NCI-H1417 treated with DMSO at 0.1 percent for 48 hours (cell line): ENCODE measurements at regions not wholly inside any gene's neighbourhood (a gene's known extent, or its start where the extent isn't known, plus 50 kb on each side); places are given as distances from the start of the nearest gene placed in this dataset.

Source experiments
- DNase-seq: peaks from one replicate; lab custom pipeline; 2025; lab: John Stamatoyannopoulos, UW

GRCh38 chr2:219997341-219997851 lies 370.0 kb downstream of the SLC4A3 start:
- no peak for DNase-seq

DNA sequence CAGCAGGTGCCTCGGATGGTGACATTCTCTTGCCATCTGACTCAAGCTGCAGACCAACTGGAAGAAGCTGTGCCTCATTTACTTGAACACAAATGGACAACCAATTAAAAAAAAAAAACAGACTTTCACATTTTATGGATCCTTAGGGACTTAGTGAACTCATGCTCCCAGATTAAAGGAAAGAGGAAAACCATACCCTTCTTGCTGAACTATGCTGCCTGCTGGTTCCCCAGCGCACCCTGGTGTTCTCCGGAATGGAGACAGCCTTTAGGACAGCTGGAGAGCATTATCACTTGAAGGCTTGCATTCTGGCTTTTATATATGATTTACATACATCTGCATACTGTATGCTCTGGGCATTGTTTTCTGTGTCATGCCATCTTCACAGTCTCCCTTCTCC lies 370.7 kb downstream of the SLC4A3 start:
- no peak for DNase-seq

- no peak for DNase-seq
These were observed 371.3 kb downstream of the SLC4A3 start for GRCh38 chr2:219998714-219999227.

DNA sequence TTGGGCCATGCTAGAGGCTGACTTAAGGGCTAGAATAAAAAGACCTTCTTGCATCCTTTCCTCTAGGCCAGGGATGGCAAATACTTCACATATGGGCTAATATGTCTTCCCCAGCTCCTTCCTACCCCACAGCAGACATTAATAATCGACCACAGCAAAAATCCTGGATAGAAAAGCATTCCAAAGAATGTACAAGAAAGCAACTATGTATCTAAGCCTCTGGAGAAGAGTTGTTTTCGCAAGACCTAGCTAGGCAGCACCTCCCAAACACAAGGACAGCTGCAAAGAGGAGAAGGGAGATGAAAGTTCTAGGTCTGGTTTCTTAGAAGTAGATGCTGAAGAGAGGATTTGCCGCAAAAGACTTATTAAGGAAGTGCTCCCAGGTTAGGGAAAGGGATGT lies 372.6 kb downstream of the SLC4A3 start:
- no peak for DNase-seq

GRCh38 chr2:220000586-220000985 lies 373.2 kb downstream of the SLC4A3 start:
- no peak for DNase-seq

- no peak for DNase-seq
These were observed 374.3 kb downstream of the SLC4A3 start for GRCh38 chr2:220001751-220002150.

GRCh38 chr2:220002251-220002650 lies 374.8 kb downstream of the SLC4A3 start:
- DNase-seq, result no peak

DNA sequence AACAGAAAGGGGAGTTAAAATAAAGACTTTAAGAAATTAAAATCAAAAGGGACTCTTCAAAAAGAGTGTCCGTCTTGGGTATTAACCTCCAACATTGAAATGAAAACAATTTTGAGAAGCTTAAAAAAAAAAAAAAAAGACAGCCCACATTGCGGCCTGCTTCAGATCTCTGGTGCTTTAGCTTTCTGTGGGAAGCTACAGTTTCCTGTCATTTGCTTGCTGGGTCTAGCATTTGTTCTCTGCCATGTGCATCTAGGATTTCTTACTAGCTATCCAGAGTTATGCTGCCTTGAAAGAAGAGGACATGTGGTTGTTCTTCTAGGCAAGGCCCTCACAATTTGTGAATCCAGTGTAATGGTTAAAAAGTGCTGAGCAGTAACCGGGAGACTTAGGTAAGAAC lies 375.3 kb downstream of the SLC4A3 start:
- no peak for DNase-seq

- no peak for DNase-seq
These were observed 377.9 kb downstream of the SLC4A3 start for GRCh38 chr2:220005362-220005761.

- DNase-seq, result no peak
These were observed 378.8 kb downstream of the SLC4A3 start for GRCh38 chr2:220006152-220006621.

GRCh38 chr2:220011859-220012258 lies 384.4 kb downstream of the SLC4A3 start:
- no peak for DNase-seq

- no peak for DNase-seq
These were observed 387.5 kb downstream of the SLC4A3 start for GRCh38 chr2:220014961-220015360.

- no peak for DNase-seq
These were observed 388.1 kb downstream of the SLC4A3 start for GRCh38 chr2:220015576-220015975.

GRCh38 chr2:220025207-220025606 lies 397.8 kb downstream of the SLC4A3 start:
- no peak for DNase-seq

GRCh38 chr2:220029013-220029412 lies 401.6 kb downstream of the SLC4A3 start:
- no peak for DNase-seq

- no peak for DNase-seq
These were observed 406.1 kb downstream of the SLC4A3 start for GRCh38 chr2:220033546-220033945.

GRCh38 chr2:220034426-220035130 lies 407.1 kb downstream of the SLC4A3 start:
- no peak for DNase-seq

DNA sequence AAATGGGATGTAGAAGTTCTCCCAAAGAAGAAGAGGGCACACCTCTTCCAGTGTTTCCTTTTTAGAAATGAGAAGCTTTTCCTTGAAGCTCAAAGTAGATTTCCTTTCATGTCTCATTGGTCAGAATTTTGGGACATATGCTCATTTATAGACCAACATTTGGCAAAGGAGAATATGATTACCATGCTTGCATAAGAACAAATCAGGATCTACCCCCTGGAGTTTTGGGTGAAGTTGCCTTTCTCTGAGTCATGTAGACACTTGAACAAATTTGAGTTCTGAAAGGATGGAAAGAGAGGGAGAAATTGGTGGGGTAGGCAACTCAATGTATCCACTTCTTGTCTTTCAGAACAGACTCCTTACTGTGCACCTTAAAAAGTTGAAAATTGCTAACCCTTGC lies 409.0 kb downstream of the SLC4A3 start:
- DNase-seq, result no peak

DNA sequence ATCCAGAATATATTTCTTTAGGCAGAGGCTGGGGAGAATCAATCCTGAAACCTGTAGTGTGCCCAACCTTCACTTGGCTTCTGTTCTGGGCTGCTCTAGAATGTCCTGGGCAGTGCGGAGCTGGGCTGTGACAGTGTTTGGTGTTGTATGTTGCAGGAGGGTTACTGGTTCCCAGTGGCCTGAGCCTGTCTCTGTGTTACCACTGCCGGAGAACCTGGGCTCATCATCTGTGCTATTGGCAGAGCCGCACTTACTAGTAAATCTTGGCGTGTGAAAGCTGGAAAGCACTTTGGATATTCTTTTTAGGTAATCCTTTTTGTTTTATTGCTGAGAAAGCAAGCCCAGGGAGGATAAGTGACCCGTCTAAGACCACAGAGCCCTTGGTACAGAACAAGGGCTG lies 412.9 kb downstream of the SLC4A3 start:
- no peak for DNase-seq

DNA sequence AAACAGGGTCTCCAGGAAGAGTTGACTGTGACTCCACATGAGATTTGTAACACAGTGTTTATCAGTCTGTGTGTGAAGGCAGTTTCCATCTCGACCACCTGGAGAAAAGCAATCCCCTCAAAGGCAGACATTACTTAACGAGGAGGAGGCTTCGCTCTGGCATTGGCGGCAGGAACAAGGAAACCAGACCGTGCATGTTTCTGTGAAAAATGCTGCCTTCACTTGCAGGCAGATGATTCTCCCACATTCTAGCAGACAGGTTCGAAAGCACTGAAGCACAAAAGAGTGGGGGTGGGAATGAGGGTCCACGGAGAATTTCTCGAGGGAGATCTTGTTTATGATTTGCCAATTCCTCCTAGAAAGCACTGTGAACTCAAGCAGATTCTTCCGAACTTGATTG lies 414.0 kb downstream of the SLC4A3 start:
- no peak for DNase-seq

GRCh38 chr2:220043155-220043989 lies 415.9 kb downstream of the SLC4A3 start:
- no peak for DNase-seq

DNA sequence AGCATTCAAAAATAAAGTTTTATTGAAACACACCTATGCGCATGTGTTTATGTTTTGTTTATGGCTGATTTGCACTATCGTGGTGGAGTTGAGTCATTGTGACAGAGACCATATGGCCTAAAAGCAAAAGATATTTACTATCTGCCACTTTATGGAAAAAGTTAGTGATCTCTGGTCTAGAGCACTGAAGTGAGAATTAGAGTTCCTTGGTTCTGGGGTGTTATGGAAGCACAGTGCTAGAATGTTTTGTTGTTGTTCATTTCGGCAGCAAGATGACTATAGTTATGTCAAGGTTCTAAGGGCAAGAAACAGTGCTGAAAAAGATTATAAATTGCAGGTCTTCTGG lies 416.5 kb downstream of the SLC4A3 start:
- no peak for DNase-seq

- DNase-seq, result no peak
These were observed 417.0 kb downstream of the SLC4A3 start for GRCh38 chr2:220044383-220044782.
